Esophagus squamous epithelium (tissue), 4 donors: ENCODE measurements at regions not wholly inside any gene's neighbourhood (a gene's known extent, or its start where the extent isn't known, plus 50 kb on each side); places are given as distances from the start of the nearest gene placed in this dataset.

Experiments used
- POLR2A ChIP-seq, 4 donors: fragments of 450-650 bp; IDR thresholded peaks; one replicate each; pipeline ENCODE4 v1.6.1; 2017; ENCODE audit warnings: antibody characterized with exemption in 4 of 4, mild to moderate bottlenecking in 4 of 4, moderate library complexity in 3 of 4
- TF ChIP-seq, protein P1 (sequence below), 6 experiments: fragments of 450-650 bp in 4 of 6; fragments of 200-600 bp in 2 of 6; sonication (generic) in 2 of 6; IDR thresholded peaks; one replicate each; pipeline ENCODE4 v1.5.1; 2016 to 2019; ENCODE audit warnings: antibody characterized with exemption in 6 of 6, mild to moderate bottlenecking in 4 of 6, moderate library complexity in 4 of 6

DNA sequence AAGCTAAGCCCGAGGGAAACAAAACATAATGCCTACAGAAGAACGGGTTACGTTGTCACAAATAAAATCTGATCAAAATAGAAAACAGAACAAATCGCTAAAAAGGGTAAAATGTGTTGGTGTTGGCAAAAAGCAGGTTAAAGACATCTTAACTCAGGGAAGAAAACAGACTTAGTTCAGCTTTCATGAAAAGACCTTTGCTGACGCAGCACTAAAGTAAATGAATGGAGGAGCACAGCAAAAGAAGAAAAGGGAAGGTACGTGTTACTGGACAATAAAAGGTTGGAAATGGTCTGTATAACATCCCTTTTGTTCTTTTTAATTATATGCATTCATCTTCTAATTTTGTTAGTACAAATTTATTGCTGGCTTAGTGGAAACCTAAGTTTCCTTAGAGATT lies 117.4 kb upstream of the DSEL start:
- no peak for TF ChIP-seq POLR2A (IDR thresholded peaks at IDR 0.05)
- TF ChIP-seq, protein P1, sequence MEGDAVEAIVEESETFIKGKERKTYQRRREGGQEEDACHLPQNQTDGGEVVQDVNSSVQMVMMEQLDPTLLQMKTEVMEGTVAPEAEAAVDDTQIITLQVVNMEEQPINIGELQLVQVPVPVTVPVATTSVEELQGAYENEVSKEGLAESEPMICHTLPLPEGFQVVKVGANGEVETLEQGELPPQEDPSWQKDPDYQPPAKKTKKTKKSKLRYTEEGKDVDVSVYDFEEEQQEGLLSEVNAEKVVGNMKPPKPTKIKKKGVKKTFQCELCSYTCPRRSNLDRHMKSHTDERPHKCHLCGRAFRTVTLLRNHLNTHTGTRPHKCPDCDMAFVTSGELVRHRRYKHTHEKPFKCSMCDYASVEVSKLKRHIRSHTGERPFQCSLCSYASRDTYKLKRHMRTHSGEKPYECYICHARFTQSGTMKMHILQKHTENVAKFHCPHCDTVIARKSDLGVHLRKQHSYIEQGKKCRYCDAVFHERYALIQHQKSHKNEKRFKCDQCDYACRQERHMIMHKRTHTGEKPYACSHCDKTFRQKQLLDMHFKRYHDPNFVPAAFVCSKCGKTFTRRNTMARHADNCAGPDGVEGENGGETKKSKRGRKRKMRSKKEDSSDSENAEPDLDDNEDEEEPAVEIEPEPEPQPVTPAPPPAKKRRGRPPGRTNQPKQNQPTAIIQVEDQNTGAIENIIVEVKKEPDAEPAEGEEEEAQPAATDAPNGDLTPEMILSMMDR (IDR thresholded peaks at IDR 0.05): no peak
